ENCODE measurements at regions not wholly inside any gene's neighbourhood (a gene's known extent, or its start where the extent isn't known, plus 50 kb on each side); places are given as distances from the start of the nearest gene placed in this dataset.

- no peak for DNase-seq
Measured at GRCh38 chr5:152900332-152900731, 495.3 kb upstream of the NMUR2 start.

- DNase-seq, result no peak
Measured at GRCh38 chr5:152901754-152902153, 496.7 kb upstream of the NMUR2 start.

- no peak for DNase-seq
Measured at GRCh38 chr5:152905286-152905685, 500.2 kb upstream of the NMUR2 start.

GRCh38 chr5:152907488-152908245, 502.6 kb upstream of the NMUR2 start:
- DNase-seq, result no peak

- no peak for DNase-seq
Measured at GRCh38 chr5:152912924-152913323, 507.8 kb upstream of the NMUR2 start.

GRCh38 chr5:152932621-152933020, 527.5 kb upstream of the NMUR2 start:
- DNase-seq, result no peak

- DNase-seq, result no peak
Measured at GRCh38 chr5:152933056-152933455, 528.0 kb upstream of the NMUR2 start.

- DNase-seq, result no peak
Measured at GRCh38 chr5:152938630-152939029, 533.6 kb upstream of the NMUR2 start.

- no peak for DNase-seq
Measured at GRCh38 chr5:152942633-152943336, 537.7 kb upstream of the NMUR2 start.

- no peak for DNase-seq
Measured at GRCh38 chr5:152953788-152954483, 536.5 kb upstream of the GRIA1 start.

GRCh38 chr5:152956943-152957613, 533.4 kb upstream of the GRIA1 start:
- no peak for DNase-seq

- DNase-seq, result no peak
Measured at GRCh38 chr5:152978141-152978835, 512.2 kb upstream of the GRIA1 start.

GRCh38 chr5:152987131-152987530, 503.3 kb upstream of the GRIA1 start:
- DNase-seq, result no peak

GRCh38 chr5:152990217-152990616, 500.3 kb upstream of the GRIA1 start:
- no peak for DNase-seq

- no peak for DNase-seq
Measured at GRCh38 chr5:152990649-152991048, 499.8 kb upstream of the GRIA1 start.

- no peak for DNase-seq
Measured at GRCh38 chr5:152994033-152994680, 496.3 kb upstream of the GRIA1 start.

- no peak for DNase-seq
Measured at GRCh38 chr5:152995214-152995725, 495.2 kb upstream of the GRIA1 start.

- no peak for DNase-seq
Measured at GRCh38 chr5:153005711-153006110, 484.8 kb upstream of the GRIA1 start.

GRCh38 chr5:153006681-153007080, 483.8 kb upstream of the GRIA1 start:
- no peak for DNase-seq

- DNase-seq, result no peak
Measured at GRCh38 chr5:153014194-153014593, 476.3 kb upstream of the GRIA1 start.

- DNase-seq, result no peak
Measured at GRCh38 chr5:153018121-153018520, 472.3 kb upstream of the GRIA1 start.
